H9 (cell line): ENCODE measurements at regions not wholly inside any gene's neighbourhood (a gene's known extent, or its start where the extent isn't known, plus 50 kb on each side); places are given as distances from the start of the nearest gene placed in this dataset.

Experiments
- DNase-seq: peaks from one replicate; pipeline ENCODE4 v3.0.0-alpha.2; 2017
- H2AFZ ChIP-seq: one replicate; pipeline ENCODE4 v1.6.1; 2013; ENCODE audit warnings: mild to moderate bottlenecking, low read length, control low read depth, moderate library complexity
- H2AK5ac ChIP-seq: 2 replicates; pipeline ENCODE4 v1.6.1; 2013; ENCODE audit warnings: low read length, control low read depth, mixed read lengths; ENCODE audit not compliant: insufficient read length
- H2BK120ac ChIP-seq: one replicate; pipeline ENCODE4 v1.6.1; 2013; ENCODE audit warnings: low read depth, mild to moderate bottlenecking, low read length, control low read depth, inconsistent platforms; ENCODE audit not compliant: poor library complexity, severe bottlenecking
- H2BK12ac ChIP-seq: 2 replicates; pipeline ENCODE4 v1.6.1; 2013; ENCODE audit warnings: low read length, control low read depth, mixed read lengths, low read depth; ENCODE audit not compliant: insufficient read length
- H2BK15ac ChIP-seq: 2 replicates; pipeline ENCODE4 v1.6.1; 2013; ENCODE audit warnings: low read depth, low read length, control low read depth
- H2BK20ac ChIP-seq: one replicate; pipeline ENCODE4 v1.6.1; 2013; ENCODE audit warnings: low read depth, mild to moderate bottlenecking, low read length, control low read depth, inconsistent platforms; ENCODE audit not compliant: poor library complexity, severe bottlenecking
- H2BK5ac ChIP-seq: 2 replicates; pipeline ENCODE4 v1.6.1; 2013; ENCODE audit warnings: low read length, control low read depth, mixed read lengths; ENCODE audit not compliant: insufficient read length
- H3K14ac ChIP-seq: 2 replicates; pipeline ENCODE4 v1.6.1; 2013; ENCODE audit warnings: low read length, control low read depth; ENCODE audit not compliant: insufficient read depth
- H3K18ac ChIP-seq: 2 replicates; pipeline ENCODE4 v1.6.1; 2013; ENCODE audit warnings: low read depth, mild to moderate bottlenecking, mixed read lengths, low read length, control low read depth; ENCODE audit not compliant: insufficient read length
- H3K23ac ChIP-seq: 2 replicates; pipeline ENCODE4 v1.6.1; 2013; ENCODE audit warnings: low read length, control low read depth, mixed read lengths, low read depth; ENCODE audit not compliant: insufficient read length
- H3K23me2 ChIP-seq: 2 replicates; pipeline ENCODE4 v1.6.1; 2013; ENCODE audit warnings: low read depth, mild to moderate bottlenecking, mixed read lengths, low read length, control low read depth; ENCODE audit not compliant: insufficient read length, poor library complexity, severe bottlenecking
- H3K27ac ChIP-seq: 2 replicates; pipeline ENCODE4 v1.5.1; 2013; ENCODE audit warnings: low read length, control low read depth, mixed read lengths, low read depth; ENCODE audit not compliant: insufficient read length
- H3K27me3 ChIP-seq: 2 replicates; pipeline ENCODE4 v1.6.1; 2013; ENCODE audit warnings: low read length, control low read depth, inconsistent platforms; ENCODE audit not compliant: insufficient read depth
- H3K4ac ChIP-seq: 2 replicates; pipeline ENCODE4 v1.6.1; 2013; ENCODE audit warnings: low read depth, mild to moderate bottlenecking, control low read depth, inconsistent platforms, low read length, moderate library complexity
- H3K4me1 ChIP-seq: 2 replicates; pipeline ENCODE4 v1.6.1; 2013; ENCODE audit warnings: low read length, control low read depth, inconsistent platforms; ENCODE audit not compliant: insufficient read depth
- H3K4me2 ChIP-seq: 2 replicates; pipeline ENCODE4 v1.6.1; 2013; ENCODE audit warnings: low read length, control low read depth, mixed read lengths; ENCODE audit not compliant: insufficient read length, insufficient read depth
- H3K56ac ChIP-seq: 2 replicates; pipeline ENCODE4 v1.6.1; 2013; ENCODE audit warnings: low read depth, mild to moderate bottlenecking, mixed read lengths, low read length, control low read depth; ENCODE audit not compliant: insufficient read length
- H3K79me1 ChIP-seq: 2 replicates; pipeline ENCODE4 v1.6.1; 2013; ENCODE audit warnings: low read depth, mild to moderate bottlenecking, moderate library complexity, low read length, control low read depth, inconsistent platforms; ENCODE audit not compliant: insufficient read depth, poor library complexity, severe bottlenecking
- H3K79me2 ChIP-seq: 2 replicates; pipeline ENCODE4 v1.6.1; 2013; ENCODE audit warnings: low read length, control low read depth, inconsistent platforms; ENCODE audit not compliant: insufficient read depth
- H3K9ac ChIP-seq: 2 replicates; pipeline ENCODE4 v1.6.1; 2013; ENCODE audit warnings: low read length, control low read depth, mixed read lengths; ENCODE audit not compliant: insufficient read length; ENCODE audit errors: extremely low read depth
- H3K9me3 ChIP-seq: one replicate; pipeline ENCODE4 v1.6.1; 2013; ENCODE audit warnings: low read depth, low read length, inconsistent platforms; ENCODE audit not compliant: control insufficient read depth
- H3T11ph ChIP-seq: one replicate; pipeline ENCODE4 v1.6.1; 2013; ENCODE audit warnings: mild to moderate bottlenecking, low read length, control low read depth, inconsistent platforms
- H4K20me1 ChIP-seq: one replicate; pipeline ENCODE4 v1.6.1; 2013; ENCODE audit not compliant: control insufficient read depth, insufficient read length, insufficient read depth
- H4K5ac ChIP-seq: 2 replicates; pipeline ENCODE4 v1.6.1; 2013; ENCODE audit warnings: low read depth, mild to moderate bottlenecking, mixed read lengths, low read length, control low read depth; ENCODE audit not compliant: insufficient read length
- H4K8ac ChIP-seq: replicated peaks from 2 replicates; pipeline ENCODE4 v1.6.1; 2013; ENCODE audit warnings: low read length, control low read depth, mixed read lengths, low read depth; ENCODE audit not compliant: insufficient read length
- H4K91ac ChIP-seq: 2 replicates; pipeline ENCODE4 v1.6.1; 2013; ENCODE audit warnings: low read depth, mild to moderate bottlenecking, moderate library complexity, mixed read lengths, low read length, control low read depth; ENCODE audit not compliant: insufficient read length
- H3K27ac Mint-ChIP-seq, 3 experiments: 2 replicates in 2 of 3; 3 replicates in 1 of 3; pipeline ENCODE4 v1.8.0; 2020 to 2021; ENCODE audit warnings: mixed read lengths in 3 of 3, mild to moderate bottlenecking in 1 of 3, moderate library complexity in 1 of 3
- H3K27me3 Mint-ChIP-seq: 2 replicates; pipeline ENCODE4 v1.8.0; 2021; ENCODE audit warnings: low read depth, mild to moderate bottlenecking, moderate library complexity, mixed read lengths
- H3K36me3 Mint-ChIP-seq, 3 experiments: 2 replicates in 2 of 3; 3 replicates in 1 of 3; pipeline ENCODE4 v1.8.0; 2020 to 2021; ENCODE audit warnings: low read depth in 3 of 3, mixed read lengths in 3 of 3; ENCODE audit not compliant: insufficient read depth in 1 of 3
- H3K4me1 Mint-ChIP-seq, 2 experiments: 2 replicates each; pipeline ENCODE4 v1.8.0; 2020; ENCODE audit warnings: mixed read lengths in 2 of 2
- H3K4me3 Mint-ChIP-seq, 2 experiments: 2 replicates in 1 of 2; 3 replicates in 1 of 2; pipeline ENCODE4 v1.8.0; 2020 to 2021; ENCODE audit warnings: mild to moderate bottlenecking in 2 of 2, mixed read lengths in 2 of 2, moderate library complexity in 1 of 2
- H3K9me3 Mint-ChIP-seq, 2 experiments: 2 replicates in 1 of 2; 3 replicates in 1 of 2; pipeline ENCODE4 v1.8.0; 2020; ENCODE audit warnings: mild to moderate bottlenecking in 2 of 2, mixed read lengths in 2 of 2, moderate library complexity in 1 of 2
- CTCF ChIP-seq: fragments of 200-600 bp; sonication (generic); conservative IDR thresholded peaks from 3 replicates; pipeline ENCODE4 v1.8.0; 2021; ENCODE audit warnings: antibody characterized with exemption, mild to moderate bottlenecking
- WGBS: extraction: QIAGEN DNeasy Blood & Tissue Kit; methylation state at CpG from one replicate; pipeline ENCODE4 v1.1.7; 2013; ENCODE audit warnings: missing lambda C conversion rate, low lambda C conversion rate, mixed read lengths; ENCODE audit not compliant: insufficient read length; ENCODE audit errors: extremely low coverage; 5-methylcytosine and 5-hydroxymethylcytosine counted together

GRCh38 chr5:54912021-54912420 lies 73.4 kb downstream of the ESM1 start:
- DNase-seq, result no peak
- H3K4me1 Mint-ChIP-seq, result no peaks in the 10 kb centered on the region
- Histone ChIP-seq H4K5ac (no peak overlapping the region), H2BK5ac (no peak overlapping the region), H3K4ac (no peak overlapping the region), H3K4me2 (no peak overlapping the region), H2BK120ac (no peak overlapping the region), H3K56ac (no peak overlapping the region), H3K9ac (no peak overlapping the region), H4K8ac (no peak overlapping the region), H3K4me1 (no peaks in the 10 kb centered on the region), H3K9me3 (no peaks in the 10 kb centered on the region), H3K23ac (no peak overlapping the region), H4K20me1 (no peaks in the 10 kb centered on the region), H3K23me2 (no peaks in the 10 kb centered on the region), H3K79me2 (no peaks in the 10 kb centered on the region), H3K14ac (no peak overlapping the region), H3T11ph (no peak overlapping the region), H2AFZ (no peak overlapping the region), H4K91ac (no peak overlapping the region), H3K27me3 (no peaks in the 10 kb centered on the region), H3K27ac (no peak overlapping the region), H2BK15ac (no peak overlapping the region), H2BK12ac (no peak overlapping the region), H3K79me1 (no peaks in the 10 kb centered on the region), H3K18ac (no peak overlapping the region), H2AK5ac (no peak overlapping the region), H2BK20ac (no peak overlapping the region)
- no peaks in the 10 kb centered on the region for H3K9me3 Mint-ChIP-seq
- no peaks in the 10 kb centered on the region for H3K36me3 Mint-ChIP-seq
- H3K27me3 Mint-ChIP-seq, result no peaks in the 10 kb centered on the region; the same call in 1 of the 2 replicates
- no CpG with 5 or more reads among the region's 1 CpG for WGBS
- H3K4me3 Mint-ChIP-seq, result no peak overlapping the region
- H3K27ac Mint-ChIP-seq, result no peak overlapping the region; a peak in 1 of 7 replicates
- TF ChIP-seq CTCF, result no peak
